ENCODE measurements at regions not wholly inside any gene's neighbourhood (a gene's known extent, or its start where the extent isn't known, plus 50 kb on each side); places are given as distances from the start of the nearest gene placed in this dataset.

DNA sequence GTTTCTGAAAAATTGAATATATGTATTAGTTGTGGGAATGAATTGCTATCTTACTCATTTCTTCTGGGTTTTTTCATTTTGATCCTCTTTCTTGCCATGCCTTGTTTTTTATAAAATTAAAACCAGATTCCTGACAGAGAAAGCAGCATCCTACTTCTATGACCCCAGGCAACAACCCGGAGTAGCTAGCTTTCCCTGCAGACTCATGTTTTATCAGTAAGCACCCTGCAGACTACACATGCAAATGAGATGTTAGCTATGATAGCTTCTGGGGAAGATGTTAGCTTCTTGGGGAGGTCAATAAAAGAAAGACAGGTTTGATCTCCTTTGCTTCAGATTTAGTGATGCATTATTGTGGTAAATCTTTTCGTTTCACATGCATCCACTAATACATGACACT is 1598.6 kb downstream of the SLITRK5 start:
- Histone ChIP-seq H3K79me2 (ENCODE audit: low read length) (no peaks in the 10 kb centered on the region), H3K27ac (ENCODE audit: low read length) (no peak overlapping the region), H3K36me3 (ENCODE audit: insufficient read depth, low read length) (no peaks in the 10 kb centered on the region), H3K27me3 (ENCODE audit: low read length) (no peaks in the 10 kb centered on the region), H3K4me2 (ENCODE audit: low read depth, low read length, poor library complexity, severe bottlenecking) (no peak overlapping the region), H3K9ac (ENCODE audit: low read length) (no peak overlapping the region), H3K9me2 (replicated peaks; ENCODE audit: insufficient read depth, low read length) (no peaks in the 10 kb centered on the region), H3K4me3 (ENCODE audit: low read length) (no peak overlapping the region), H4K20me1 (ENCODE audit: insufficient read depth, low read depth, low read length) (no peaks in the 10 kb centered on the region), H2AFZ (ENCODE audit: low read length) (peak overlapping the region; percentile 71; the same call in 1 of the 2 replicates), H3K9me3 (ENCODE audit: low read length) (no peaks in the 10 kb centered on the region), H3K4me1 (ENCODE audit: low read length) (peaks cover 13% of the 10 kb centered on the region; the same call in 1 of the 2 replicates)
- DNase-seq = no peak

DNA sequence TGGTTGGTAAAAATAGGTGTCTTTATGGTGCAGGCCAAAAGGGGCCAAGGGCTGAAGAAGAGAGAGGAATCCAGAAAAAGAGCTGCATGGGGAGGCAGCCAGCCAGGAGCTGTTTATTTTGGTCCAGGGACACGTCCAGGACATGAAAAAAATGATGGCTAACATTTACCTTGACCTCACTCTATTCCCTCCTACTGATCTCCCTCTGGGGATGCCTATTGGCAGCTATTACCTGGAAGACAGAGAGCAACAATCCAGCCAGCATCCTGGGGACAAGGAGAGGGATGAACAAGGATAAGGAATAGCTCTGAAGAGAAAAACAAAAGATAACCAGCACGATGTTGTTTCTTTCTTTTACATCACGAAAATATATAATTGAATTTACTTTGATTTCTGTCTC is 1599.6 kb downstream of the SLITRK5 start:
- DNase-seq = no peak

DNA sequence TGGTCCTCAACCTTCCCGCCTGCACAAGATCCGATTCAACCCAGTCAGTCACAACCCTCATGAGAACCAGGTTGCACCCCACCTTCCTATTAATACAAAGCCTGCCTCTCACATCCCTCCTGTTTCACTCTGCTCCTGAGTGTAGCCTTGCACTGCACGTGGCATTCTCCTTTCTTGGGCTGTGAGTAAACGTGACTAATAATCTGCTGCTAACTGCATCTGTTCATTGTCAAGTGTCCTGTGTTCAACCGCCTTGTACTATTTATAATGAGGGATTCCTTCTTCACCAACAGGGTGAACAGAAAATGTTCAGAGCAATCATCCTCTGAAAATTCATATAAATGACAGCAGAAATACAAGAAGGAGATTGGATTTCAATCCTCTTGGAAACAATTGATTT is 1608.2 kb downstream of the SLITRK5 start:
- H4K20me1 ChIP-seq (ENCODE audit: insufficient read depth, low read depth, low read length) = no peaks in the 10 kb centered on the region
- H3K27ac ChIP-seq (ENCODE audit: low read length) = no peak overlapping the region
- no peaks in the 10 kb centered on the region for H3K27me3 ChIP-seq (ENCODE audit: low read length)
- H3K4me1 ChIP-seq (ENCODE audit: low read length) = no peaks in the 10 kb centered on the region
- no peaks in the 10 kb centered on the region for H3K36me3 ChIP-seq (ENCODE audit: insufficient read depth, low read length)
- no peaks in the 10 kb centered on the region for H3K9me3 ChIP-seq (ENCODE audit: low read length)
- no peak for DNase-seq
- H3K9me2 ChIP-seq (replicated peaks; ENCODE audit: insufficient read depth, low read length) = no peaks in the 10 kb centered on the region
- H2AFZ ChIP-seq (ENCODE audit: low read length) = 0 out of 2 replicates have a peak overlapping the region, but pooled peaks have one; percentile 33
- H3K79me2 ChIP-seq (ENCODE audit: low read length) = no peaks in the 10 kb centered on the region
- H3K4me3 ChIP-seq (ENCODE audit: low read length) = no peak overlapping the region
- no peak overlapping the region for H3K4me2 ChIP-seq (ENCODE audit: low read depth, low read length, poor library complexity, severe bottlenecking)
- no peak overlapping the region for H3K9ac ChIP-seq (ENCODE audit: low read length)

More for the DNA sequence above, 1599.6 kb downstream of the SLITRK5 start:
- no peak overlapping the region for H3K9ac ChIP-seq (ENCODE audit: low read length)
- no peaks in the 10 kb centered on the region for H3K9me3 ChIP-seq (ENCODE audit: low read length)
- no peak overlapping the region for H3K4me3 ChIP-seq (ENCODE audit: low read length)
- H2AFZ ChIP-seq (ENCODE audit: low read length) = peak overlapping the region; percentile 70; the same call in 1 of the 2 replicates
- no peaks in the 10 kb centered on the region for H3K36me3 ChIP-seq (ENCODE audit: insufficient read depth, low read length)
- no peak overlapping the region for H3K27ac ChIP-seq (ENCODE audit: low read length)
- H3K4me1 ChIP-seq (ENCODE audit: low read length) = peaks cover 13% of the 10 kb centered on the region; the same call in 1 of the 2 replicates
- H3K4me2 ChIP-seq (ENCODE audit: low read depth, low read length, poor library complexity, severe bottlenecking) = no peak overlapping the region
- H3K27me3 ChIP-seq (ENCODE audit: low read length) = no peaks in the 10 kb centered on the region
- no peaks in the 10 kb centered on the region for H4K20me1 ChIP-seq (ENCODE audit: insufficient read depth, low read depth, low read length)
- no peaks in the 10 kb centered on the region for H3K79me2 ChIP-seq (ENCODE audit: low read length)
- no peaks in the 10 kb centered on the region for H3K9me2 ChIP-seq (replicated peaks; ENCODE audit: insufficient read depth, low read length)

DNA sequence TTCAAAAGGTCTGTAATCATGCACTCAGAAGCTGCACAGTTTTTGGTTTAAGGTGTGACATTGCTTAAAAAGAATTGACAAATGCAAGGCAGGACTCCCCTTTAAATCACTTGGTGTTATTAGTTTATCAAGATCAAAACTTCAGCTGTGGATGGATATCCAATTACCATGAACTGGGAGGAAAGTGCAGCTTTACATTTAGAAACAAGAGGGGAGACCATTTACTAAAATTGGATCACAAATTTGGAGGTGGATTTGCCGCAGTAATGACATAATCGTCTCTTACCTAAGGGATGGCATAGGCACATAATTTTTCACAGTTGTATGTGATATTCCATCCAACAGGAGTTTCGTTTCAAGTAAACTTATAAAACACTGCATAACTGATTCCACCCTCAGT is 1610.2 kb downstream of the SLITRK5 start:
- Histone ChIP-seq H3K79me2 (ENCODE audit: low read length) (no peaks in the 10 kb centered on the region), H3K4me2 (ENCODE audit: low read depth, low read length, poor library complexity, severe bottlenecking) (no peak overlapping the region), H3K9me2 (replicated peaks; ENCODE audit: insufficient read depth, low read length) (no peaks in the 10 kb centered on the region), H3K4me3 (ENCODE audit: low read length) (no peak overlapping the region), H3K27me3 (ENCODE audit: low read length) (no peaks in the 10 kb centered on the region), H3K4me1 (ENCODE audit: low read length) (no peaks in the 10 kb centered on the region), H3K9me3 (ENCODE audit: low read length) (no peaks in the 10 kb centered on the region), H3K9ac (ENCODE audit: low read length) (no peak overlapping the region), H4K20me1 (ENCODE audit: insufficient read depth, low read depth, low read length) (no peaks in the 10 kb centered on the region), H3K27ac (ENCODE audit: low read length) (no peak overlapping the region), H3K36me3 (ENCODE audit: insufficient read depth, low read length) (no peaks in the 10 kb centered on the region), H2AFZ (ENCODE audit: low read length) (peak overlapping the region; percentile 14; the same call in 1 of the 2 replicates)
- no peak for DNase-seq

- Histone ChIP-seq H3K27me3 (ENCODE audit: low read length) (no peaks in the 10 kb centered on the region), H3K9me2 (replicated peaks; ENCODE audit: insufficient read depth, low read length) (no peaks in the 10 kb centered on the region), H3K9ac (ENCODE audit: low read length) (no peak overlapping the region), H3K79me2 (ENCODE audit: low read length) (no peaks in the 10 kb centered on the region), H3K4me3 (ENCODE audit: low read length) (no peak overlapping the region), H3K4me2 (ENCODE audit: low read depth, low read length, poor library complexity, severe bottlenecking) (no peak overlapping the region), H3K4me1 (ENCODE audit: low read length) (no peaks in the 10 kb centered on the region), H3K27ac (ENCODE audit: low read length) (no peak overlapping the region), H4K20me1 (ENCODE audit: insufficient read depth, low read depth, low read length) (no peaks in the 10 kb centered on the region), H2AFZ (ENCODE audit: low read length) (peak overlapping the region; percentile 28; the same call in 1 of the 2 replicates), H3K9me3 (ENCODE audit: low read length) (no peaks in the 10 kb centered on the region; the same call in 1 of the 2 replicates), H3K36me3 (ENCODE audit: insufficient read depth, low read length) (no peaks in the 10 kb centered on the region)
- no peak for DNase-seq
Measured at GRCh38 chr13:89282241-89282640, 1611.1 kb downstream of the SLITRK5 start.

GRCh38 chr13:89287381-89287780 is 1616.2 kb downstream of the SLITRK5 start:
- Histone ChIP-seq H3K9me3 (ENCODE audit: low read length) (no peaks in the 10 kb centered on the region; the same call in 1 of the 2 replicates), H3K4me2 (ENCODE audit: low read depth, low read length, poor library complexity, severe bottlenecking) (no peak overlapping the region), H3K36me3 (ENCODE audit: insufficient read depth, low read length) (no peaks in the 10 kb centered on the region), H3K9me2 (replicated peaks; ENCODE audit: insufficient read depth, low read length) (no peaks in the 10 kb centered on the region), H3K4me1 (ENCODE audit: low read length) (no peaks in the 10 kb centered on the region), H3K79me2 (ENCODE audit: low read length) (no peaks in the 10 kb centered on the region), H3K9ac (ENCODE audit: low read length) (no peak overlapping the region), H3K4me3 (ENCODE audit: low read length) (no peak overlapping the region), H3K27ac (ENCODE audit: low read length) (no peak overlapping the region), H3K27me3 (ENCODE audit: low read length) (no peaks in the 10 kb centered on the region), H2AFZ (ENCODE audit: low read length) (peak overlapping the region; percentile 79), H4K20me1 (ENCODE audit: insufficient read depth, low read depth, low read length) (no peaks in the 10 kb centered on the region)
- DNase-seq = no peak

DNA sequence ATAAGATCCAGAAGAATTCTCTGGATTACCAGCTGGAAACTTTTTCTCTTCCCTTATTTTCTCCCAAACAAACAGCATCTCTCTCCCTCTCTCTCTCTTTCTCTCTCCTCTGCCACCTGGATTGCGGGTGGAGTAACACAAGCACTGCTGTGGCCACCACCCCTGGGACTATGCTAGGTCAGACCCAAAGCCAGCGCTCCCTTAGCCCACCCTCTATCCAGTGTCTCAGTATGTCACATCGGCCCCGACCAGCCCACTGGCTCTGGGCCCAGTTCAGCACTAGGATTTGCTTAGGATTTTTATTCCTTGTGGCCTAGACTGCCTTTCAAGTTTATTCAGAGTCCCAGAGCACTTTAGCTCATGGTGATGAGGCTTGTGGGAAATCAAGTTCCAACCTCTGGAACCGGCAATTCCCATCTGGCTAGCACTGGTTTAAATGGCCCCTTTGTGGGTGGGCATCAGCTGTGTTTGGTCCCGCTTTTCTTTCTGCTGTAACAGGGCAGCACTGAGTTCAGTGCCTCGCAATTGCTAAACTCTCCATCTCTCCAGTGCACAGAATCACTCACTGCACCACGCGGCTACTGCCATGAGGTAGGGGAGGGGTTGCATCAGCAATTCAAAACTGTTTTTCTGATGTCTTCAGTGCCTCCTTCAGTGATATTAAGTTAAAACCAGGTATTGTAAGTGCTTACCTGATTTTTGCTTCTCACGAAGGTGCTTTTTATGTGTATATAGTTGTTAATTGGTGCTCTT is 1623.1 kb downstream of the SLITRK5 start:
- no peaks in the 10 kb centered on the region for H3K9me3 ChIP-seq (ENCODE audit: low read length)
- H3K36me3 ChIP-seq (ENCODE audit: insufficient read depth, low read length) = no peaks in the 10 kb centered on the region
- DNase-seq = no peak
- no peaks in the 10 kb centered on the region for H3K27me3 ChIP-seq (ENCODE audit: low read length)
- H3K4me3 ChIP-seq (ENCODE audit: low read length) = no peak overlapping the region
- H3K79me2 ChIP-seq (ENCODE audit: low read length) = no peaks in the 10 kb centered on the region
- H3K9ac ChIP-seq (ENCODE audit: low read length) = no peak overlapping the region
- H3K4me1 ChIP-seq (ENCODE audit: low read length) = no peaks in the 10 kb centered on the region
- no peaks in the 10 kb centered on the region for H4K20me1 ChIP-seq (ENCODE audit: insufficient read depth, low read depth, low read length)
- no peak overlapping the region for H3K27ac ChIP-seq (ENCODE audit: low read length)
- no peaks in the 10 kb centered on the region for H3K9me2 ChIP-seq (replicated peaks; ENCODE audit: insufficient read depth, low read length)
- H3K4me2 ChIP-seq (ENCODE audit: low read depth, low read length, poor library complexity, severe bottlenecking) = no peak overlapping the region
- peak overlapping the region; percentile 64 for H2AFZ ChIP-seq (ENCODE audit: low read length)

DNA sequence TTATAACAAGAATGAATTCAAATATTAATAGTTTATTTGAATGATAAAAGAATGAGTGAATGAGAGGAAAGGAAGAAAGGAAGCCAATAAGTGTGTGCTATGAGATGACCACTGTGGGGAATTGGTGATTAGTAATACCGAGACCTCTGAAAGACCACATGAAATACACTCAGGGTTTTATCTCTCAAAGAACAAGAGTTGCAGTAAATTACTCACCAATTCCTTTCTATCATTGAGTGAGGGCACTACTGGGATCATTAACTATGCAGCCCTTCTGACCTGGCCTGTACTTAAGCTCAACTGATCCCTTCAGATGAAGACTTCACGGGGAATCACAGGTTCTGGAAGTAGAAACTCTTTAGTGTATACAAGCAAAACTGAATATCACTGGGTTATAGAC is 1636.1 kb downstream of the SLITRK5 start:
- no peak overlapping the region for H3K27ac ChIP-seq (ENCODE audit: low read length)
- no peaks in the 10 kb centered on the region for H3K79me2 ChIP-seq (ENCODE audit: low read length)
- no peaks in the 10 kb centered on the region for H4K20me1 ChIP-seq (ENCODE audit: insufficient read depth, low read depth, low read length)
- 0 out of 2 replicates have a peak, but pooled peaks cover 3% of the 10 kb centered on the region for H3K9me2 ChIP-seq (replicated peaks; ENCODE audit: insufficient read depth, low read length)
- peak overlapping the region; percentile 51; the same call in 1 of the 2 replicates for H2AFZ ChIP-seq (ENCODE audit: low read length)
- no peaks in the 10 kb centered on the region for H3K9me3 ChIP-seq (ENCODE audit: low read length)
- H3K27me3 ChIP-seq (ENCODE audit: low read length) = no peaks in the 10 kb centered on the region
- no peak overlapping the region for H3K9ac ChIP-seq (ENCODE audit: low read length)
- no peak for DNase-seq
- H3K4me2 ChIP-seq (ENCODE audit: low read depth, low read length, poor library complexity, severe bottlenecking) = no peak overlapping the region
- H3K36me3 ChIP-seq (ENCODE audit: insufficient read depth, low read length) = no peaks in the 10 kb centered on the region
- no peak overlapping the region for H3K4me3 ChIP-seq (ENCODE audit: low read length)
- H3K4me1 ChIP-seq (ENCODE audit: low read length) = no peaks in the 10 kb centered on the region
